Stimulated activated naive B cell treated with anti-CD40 and anti-IgM and Interleukin-4, amounts not matched to agents 10 μg/mL and 1 μg/mL and 100 μg/mL, for 72 hours (primary cell): ENCODE measurements at regions not wholly inside any gene's neighbourhood (a gene's known extent, or its start where the extent isn't known, plus 50 kb on each side); places are given as distances from the start of the nearest gene placed in this dataset.

Experiments used
- ATAC-seq, 2 donors: fragments of 150-1000 bp; cut with Tn5 transposase; replicated peaks; 2 replicates each; pipeline ENCODE4 v1.10.0; 2021; ENCODE audit warnings: moderate library complexity in 1 of 2
- DNase-seq: peaks from one replicate; pipeline ENCODE4 v3.0.0; 2021
- H3K27ac Mint-ChIP-seq: one replicate; pipeline ENCODE4 v1.8.0; 2022; ENCODE audit warnings: mild to moderate bottlenecking, mixed read lengths
- H3K27me3 Mint-ChIP-seq, 2 donors: one replicate each; pipeline ENCODE4 v1.8.0; 2022; ENCODE audit warnings: mixed read lengths in 2 of 2
- H3K36me3 Mint-ChIP-seq, 2 donors: one replicate each; pipeline ENCODE4 v1.8.0; 2022; ENCODE audit warnings: mixed read lengths in 2 of 2, mild to moderate bottlenecking in 1 of 2
- H3K4me1 Mint-ChIP-seq, 2 donors: one replicate each; pipeline ENCODE4 v1.8.0; 2022; ENCODE audit warnings: mixed read lengths in 2 of 2, mild to moderate bottlenecking in 1 of 2
- H3K4me3 Mint-ChIP-seq, 2 donors: one replicate each; pipeline ENCODE4 v1.8.0; 2022; ENCODE audit warnings: mild to moderate bottlenecking in 2 of 2, mixed read lengths in 2 of 2, moderate library complexity in 1 of 2
- H3K9me3 Mint-ChIP-seq, 2 donors: one replicate each; pipeline ENCODE4 v1.8.0; 2022; ENCODE audit warnings: mixed read lengths in 2 of 2, mild to moderate bottlenecking in 1 of 2

DNA sequence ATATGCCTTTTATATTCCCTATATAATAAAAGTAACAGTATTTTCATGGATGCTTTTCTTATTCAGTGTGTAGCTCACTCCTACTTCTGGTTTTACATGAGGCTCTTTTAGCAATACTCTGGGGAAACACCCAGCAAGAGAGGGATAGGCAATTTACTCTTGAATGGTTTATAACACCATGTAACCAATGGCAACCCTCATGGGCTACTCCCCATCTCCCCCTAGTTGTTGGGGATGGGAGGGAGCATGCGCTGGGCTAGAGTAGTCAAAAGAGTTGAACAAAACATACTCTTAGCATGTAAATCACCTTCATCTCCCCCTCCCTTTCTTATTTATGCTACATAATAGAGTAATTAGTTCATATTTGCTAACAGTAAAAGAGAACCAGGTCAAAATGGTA lies 140.1 kb upstream of the LRFN2 start:
- no peaks in the 10 kb centered on the region for H3K27me3 Mint-ChIP-seq
- H3K4me1 Mint-ChIP-seq: peaks cover under 1 to 2% of the 10 kb centered on the region in 2 donors
- no peaks in the 10 kb centered on the region for H3K9me3 Mint-ChIP-seq
- no peak overlapping the region for H3K4me3 Mint-ChIP-seq
- no peaks in the 10 kb centered on the region for H3K36me3 Mint-ChIP-seq
- no peak overlapping the region for H3K27ac Mint-ChIP-seq
- ATAC-seq (peak; percentile 50 to 58), DNase-seq (no peak)

DNA sequence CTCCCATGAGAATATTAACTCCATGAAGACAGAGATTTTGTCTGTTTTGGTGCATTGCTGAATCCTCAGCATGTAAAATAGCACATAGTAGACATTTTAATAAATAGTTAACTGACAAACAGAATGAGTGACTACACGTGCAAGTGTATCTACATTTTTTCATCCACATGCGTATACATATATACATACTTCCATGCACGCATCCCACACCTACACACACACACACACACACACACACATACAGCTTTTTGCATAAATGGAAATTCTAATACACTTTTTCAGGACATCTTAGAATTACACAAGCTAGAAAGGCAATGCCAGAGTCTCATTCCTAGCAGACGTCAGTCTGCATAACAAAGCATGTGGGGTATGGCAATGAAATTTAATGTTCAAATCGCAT lies 139.7 kb upstream of the LRFN2 start:
- H3K4me1 Mint-ChIP-seq: peaks cover 3 to 6% of the 10 kb centered on the region in 2 donors
- ATAC-seq (no peak), DNase-seq (no peak)
- H3K27ac Mint-ChIP-seq: no peak overlapping the region
- H3K9me3 Mint-ChIP-seq: no peaks in the 10 kb centered on the region
- no peak overlapping the region for H3K4me3 Mint-ChIP-seq
- H3K27me3 Mint-ChIP-seq: no peaks in the 10 kb centered on the region
- no peaks in the 10 kb centered on the region for H3K36me3 Mint-ChIP-seq

DNA sequence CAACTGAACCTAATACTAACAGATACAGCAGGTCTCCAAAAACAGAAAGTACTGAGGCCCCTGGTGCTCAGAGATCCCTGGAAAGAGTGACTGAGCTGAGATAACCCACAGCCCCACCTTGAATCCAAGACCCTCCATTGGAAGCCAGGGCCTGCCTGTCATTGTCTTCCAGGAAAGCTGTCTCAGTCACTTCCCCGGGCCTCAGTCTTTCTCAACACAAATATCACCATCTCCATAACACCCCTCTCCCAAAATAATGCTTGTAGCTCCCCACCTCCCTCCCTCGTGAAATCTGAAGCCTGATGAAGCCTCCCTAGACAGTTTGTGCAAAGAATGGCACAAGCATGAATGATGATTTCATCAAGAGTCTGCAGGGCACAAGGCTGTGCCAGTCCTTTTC lies 138.2 kb upstream of the LRFN2 start:
- no peak overlapping the region for H3K27ac Mint-ChIP-seq
- no peak for DNase-seq

DNA sequence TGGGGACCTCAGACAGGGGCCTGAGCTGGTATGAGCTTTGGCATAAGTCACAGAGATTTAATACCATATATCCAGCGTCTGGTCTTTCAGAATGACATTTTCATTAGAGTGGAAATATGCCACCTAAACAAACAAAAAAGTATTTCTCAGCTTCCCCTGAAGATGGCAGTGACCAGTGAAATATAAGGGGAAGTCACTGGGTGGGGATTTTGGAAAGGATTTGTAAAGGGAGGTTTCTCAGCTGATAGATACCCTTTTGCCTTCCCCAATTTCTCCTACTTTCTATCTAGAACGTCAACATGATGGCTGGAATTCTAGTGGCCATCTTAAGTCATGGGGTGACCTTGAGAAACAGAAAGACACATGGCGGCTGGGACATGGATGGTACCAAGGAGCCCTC lies 137.7 kb upstream of the LRFN2 start:
- H3K27ac Mint-ChIP-seq: no peak overlapping the region
- no peaks in the 10 kb centered on the region for H3K36me3 Mint-ChIP-seq
- H3K4me1 Mint-ChIP-seq: peaks cover 16 to 26% of the 10 kb centered on the region in 2 donors
- H3K9me3 Mint-ChIP-seq: no peaks in the 10 kb centered on the region
- no peaks in the 10 kb centered on the region for H3K27me3 Mint-ChIP-seq
- ATAC-seq: no peak
- H3K4me3 Mint-ChIP-seq: no peak overlapping the region
- no peak for DNase-seq

More for the DNA sequence above, 138.2 kb upstream of the LRFN2 start:
- H3K36me3 Mint-ChIP-seq: no peaks in the 10 kb centered on the region
- H3K27me3 Mint-ChIP-seq: no peaks in the 10 kb centered on the region
- no peak overlapping the region for H3K4me3 Mint-ChIP-seq
- no peaks in the 10 kb centered on the region for H3K9me3 Mint-ChIP-seq
- H3K4me1 Mint-ChIP-seq: peaks cover 10 to 21% of the 10 kb centered on the region in 2 donors
- ATAC-seq: no peak

DNA sequence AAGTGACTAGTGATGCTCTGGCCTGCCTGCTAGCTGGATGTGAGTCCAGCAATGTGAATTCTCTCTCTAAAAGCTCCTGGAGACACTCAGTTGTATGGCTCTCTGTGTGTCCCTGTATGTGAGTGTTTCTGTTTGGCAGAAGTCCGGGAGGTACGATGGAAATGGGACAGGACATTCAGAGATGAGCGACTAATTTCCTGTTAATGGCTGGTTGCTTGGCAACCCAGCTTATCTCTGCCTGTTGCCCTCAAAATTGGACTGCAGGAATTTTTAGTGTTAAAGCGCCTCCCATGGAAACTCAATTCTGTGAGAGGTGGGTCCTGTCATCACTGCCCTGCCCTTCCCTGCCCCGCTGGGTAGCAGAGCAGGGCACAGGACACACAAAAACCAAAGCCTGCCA lies 136.8 kb upstream of the LRFN2 start:
- no peak for DNase-seq
- no peak overlapping the region for H3K27ac Mint-ChIP-seq
- no peaks in the 10 kb centered on the region for H3K9me3 Mint-ChIP-seq
- no peaks in the 10 kb centered on the region for H3K27me3 Mint-ChIP-seq
- ATAC-seq: no peak
- H3K36me3 Mint-ChIP-seq: no peaks in the 10 kb centered on the region
- peaks cover 24 to 35% of the 10 kb centered on the region in 2 donors for H3K4me1 Mint-ChIP-seq
- no peak overlapping the region for H3K4me3 Mint-ChIP-seq

DNA sequence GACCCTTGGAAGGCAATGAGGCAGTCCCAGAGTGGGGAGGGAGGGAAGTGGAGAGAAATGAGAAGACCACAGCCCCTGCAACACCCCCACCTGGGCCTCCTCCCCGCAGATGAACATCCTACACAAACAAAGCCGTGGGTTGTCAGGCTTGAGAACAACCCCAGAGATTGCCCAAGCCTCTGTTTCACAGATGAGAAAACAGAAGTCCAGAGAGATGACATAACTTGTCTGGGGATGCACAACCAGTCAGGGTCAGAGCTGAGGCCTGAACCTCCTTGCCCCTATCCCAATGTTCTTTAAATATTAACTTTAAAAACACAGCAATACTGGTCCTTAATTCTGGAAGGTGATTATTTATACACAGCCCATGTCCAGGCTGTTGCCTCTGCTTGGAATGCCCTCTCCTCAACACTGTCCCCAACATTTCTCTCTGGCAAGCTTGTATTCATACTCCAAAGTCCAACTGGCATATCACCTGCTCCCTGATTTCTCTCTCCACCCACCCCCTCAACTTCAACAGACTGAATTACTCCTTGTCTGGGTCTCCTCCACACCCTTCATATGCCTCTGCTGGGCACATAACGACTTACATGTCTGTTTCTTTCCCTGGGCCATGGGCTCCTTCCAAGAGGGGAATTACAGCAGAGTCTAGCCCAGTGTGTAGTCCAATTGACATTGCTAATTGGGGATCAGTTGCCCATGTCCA lies 135.5 kb upstream of the LRFN2 start:
- Mint-ChIP-seq H3K4me1 (peaks cover 26 to 37% of the 10 kb centered on the region in 2 donors), H3K4me3 (no peak overlapping the region), H3K27me3 (no peaks in the 10 kb centered on the region), H3K36me3 (no peaks in the 10 kb centered on the region), H3K27ac (no peak overlapping the region), H3K9me3 (no peaks in the 10 kb centered on the region)
- DNase-seq: no peak
- no peak for ATAC-seq

DNA sequence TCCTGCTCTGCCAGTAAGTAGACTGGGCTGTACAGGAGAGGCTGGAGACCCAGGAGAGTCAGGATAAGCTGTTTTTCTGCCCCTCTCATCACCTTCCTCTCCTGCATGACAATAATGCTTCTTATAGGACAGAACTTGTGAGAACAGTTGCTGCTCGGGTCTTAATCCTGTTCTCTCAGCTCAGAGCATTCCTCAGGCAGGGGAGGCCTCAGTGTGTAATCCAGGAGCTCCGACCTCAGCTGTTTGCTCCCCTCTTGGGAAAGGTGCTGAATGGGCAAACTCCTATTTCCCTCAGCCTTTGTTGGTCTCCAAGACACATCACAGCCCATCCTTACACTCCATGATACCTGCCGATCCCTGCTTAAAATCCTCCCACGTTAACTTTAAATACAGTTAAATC lies 134.9 kb upstream of the LRFN2 start:
- Mint-ChIP-seq H3K4me1 (peaks cover 26 to 37% of the 10 kb centered on the region in 2 donors), H3K4me3 (no peak overlapping the region), H3K27me3 (no peaks in the 10 kb centered on the region), H3K27ac (no peak overlapping the region), H3K36me3 (no peaks in the 10 kb centered on the region), H3K9me3 (no peaks in the 10 kb centered on the region)
- no peak for ATAC-seq
- no peak for DNase-seq

DNA sequence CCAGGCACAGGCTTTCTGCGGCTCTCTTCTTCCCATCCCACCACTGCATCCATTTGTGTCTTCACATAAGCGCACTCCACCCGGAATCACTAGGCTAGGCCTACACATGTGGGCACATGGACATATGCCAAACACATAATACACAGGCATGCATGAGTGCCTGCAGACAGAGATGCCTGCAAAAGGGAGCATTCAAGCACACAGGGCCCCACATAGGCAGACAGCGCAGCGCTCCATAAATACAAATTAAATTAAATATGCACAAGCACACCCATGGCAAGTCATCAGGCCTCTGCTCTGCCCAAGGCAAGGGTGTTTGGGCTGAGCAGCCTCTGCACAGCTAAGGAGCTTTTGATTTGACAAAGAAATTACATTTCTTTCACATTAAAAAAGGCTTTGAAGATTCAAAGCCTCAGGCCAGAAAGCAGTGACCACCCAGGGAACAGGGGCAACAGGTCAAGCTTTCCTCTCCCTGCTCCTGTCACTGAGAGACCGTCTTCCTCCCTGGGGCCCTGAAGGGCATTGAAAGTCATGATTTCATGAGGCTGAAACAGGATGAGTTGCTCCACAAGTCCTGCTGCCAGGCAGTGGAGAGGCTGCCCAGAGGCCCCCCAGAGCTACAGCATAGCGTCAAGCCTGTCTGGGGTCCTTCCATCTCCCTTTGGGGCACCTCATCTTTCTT lies 134.2 kb upstream of the LRFN2 start:
- Mint-ChIP-seq H3K27ac (no peak overlapping the region), H3K36me3 (no peaks in the 10 kb centered on the region), H3K27me3 (no peaks in the 10 kb centered on the region), H3K9me3 (no peaks in the 10 kb centered on the region), H3K4me3 (no peak overlapping the region), H3K4me1 (peaks cover 26 to 37% of the 10 kb centered on the region in 2 donors)
- DNase-seq (no peak), ATAC-seq (no peak)

DNA sequence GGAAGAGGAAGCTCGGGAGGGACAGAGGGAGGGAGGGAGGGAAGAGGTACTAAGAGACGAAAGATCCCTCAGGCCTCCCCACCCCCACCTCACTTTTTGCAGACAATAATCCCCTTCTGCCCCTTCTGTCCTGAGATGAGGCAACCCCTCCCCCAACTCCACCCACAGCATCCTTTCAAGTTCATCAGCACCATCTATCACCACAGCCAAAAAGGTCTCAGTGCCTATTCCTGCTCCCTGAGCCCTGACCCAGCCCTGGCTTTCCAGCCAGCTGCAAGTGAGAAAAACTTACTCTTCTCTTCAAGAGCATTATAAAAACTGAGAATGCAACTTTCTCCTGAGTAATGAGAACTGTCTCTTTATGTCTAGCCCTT lies 133.2 kb upstream of the LRFN2 start:
- Mint-ChIP-seq H3K4me1 (peaks cover 31 to 44% of the 10 kb centered on the region in 2 donors), H3K36me3 (no peaks in the 10 kb centered on the region), H3K4me3 (peak overlapping the region; percentile 8 to 57), H3K27ac (no peak overlapping the region), H3K9me3 (no peaks in the 10 kb centered on the region), H3K27me3 (peaks cover 0 to 5% of the 10 kb centered on the region in 2 donors)
- ATAC-seq (peak; percentile 28 to 41), DNase-seq (no peak)

DNA sequence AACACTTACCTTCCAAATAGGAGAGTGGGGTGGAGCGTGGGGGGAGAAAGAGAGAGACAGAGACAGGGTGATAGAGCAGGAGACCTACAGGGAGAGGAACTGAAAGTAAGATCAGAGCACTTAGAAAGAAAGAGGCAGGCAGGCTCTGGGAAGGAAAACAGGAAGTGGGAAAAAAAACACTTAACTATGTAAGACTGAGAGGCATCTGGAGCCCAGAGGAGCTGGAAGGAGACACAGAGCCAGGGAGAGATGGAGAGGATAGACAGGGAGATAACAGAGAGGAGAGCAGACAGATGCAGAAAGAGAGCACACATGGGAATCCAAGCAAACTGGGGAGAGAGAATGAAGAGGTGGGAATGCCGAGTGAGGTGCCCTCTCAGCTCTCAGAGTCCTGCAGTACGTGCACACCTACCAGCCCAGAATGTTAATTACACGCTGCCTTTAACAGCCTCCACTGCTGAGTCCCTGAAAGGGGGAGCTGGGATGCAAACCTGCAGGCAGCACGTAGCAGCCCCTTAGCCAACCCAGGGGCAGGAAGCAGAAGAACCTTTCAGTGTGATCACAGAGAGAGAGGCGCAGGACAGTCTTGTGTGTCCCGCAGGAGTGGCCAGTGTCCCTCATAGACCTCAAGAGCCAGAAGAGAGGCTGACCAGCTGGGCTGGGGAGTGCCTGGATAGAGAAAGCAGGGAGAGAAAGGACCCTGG lies 132.7 kb upstream of the LRFN2 start:
- H3K27me3 Mint-ChIP-seq: peaks cover 0 to 10% of the 10 kb centered on the region in 2 donors
- DNase-seq (peak; percentile 31), ATAC-seq (peak; percentile 89 to 91)
- H3K4me1 Mint-ChIP-seq: peaks cover 31 to 50% of the 10 kb centered on the region in 2 donors
- no peak overlapping the region for H3K27ac Mint-ChIP-seq
- H3K9me3 Mint-ChIP-seq: no peaks in the 10 kb centered on the region
- peak overlapping the region; percentile 54 to 57 for H3K4me3 Mint-ChIP-seq
- no peaks in the 10 kb centered on the region for H3K36me3 Mint-ChIP-seq

DNA sequence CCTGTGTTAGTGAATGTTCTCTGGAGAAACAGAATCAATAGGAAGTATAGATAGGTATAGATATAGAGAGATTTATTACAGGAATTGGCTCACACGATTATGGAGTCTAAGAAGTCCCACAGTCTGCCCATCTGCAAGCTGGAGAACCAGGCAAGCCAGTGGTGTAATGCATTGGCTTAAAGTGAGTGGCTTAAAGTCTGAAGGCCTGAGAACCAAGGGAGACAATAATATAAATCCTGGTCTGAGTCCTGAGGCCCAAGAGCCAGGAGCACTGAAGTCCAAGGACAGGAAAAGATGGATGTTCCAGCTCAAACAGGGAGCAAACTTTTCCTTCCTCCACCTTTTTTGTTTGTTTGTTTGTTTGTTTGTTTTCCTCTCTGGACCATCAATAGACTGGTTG lies 131.2 kb upstream of the LRFN2 start:
- no peaks in the 10 kb centered on the region for H3K36me3 Mint-ChIP-seq
- no peak for ATAC-seq
- H3K9me3 Mint-ChIP-seq: no peaks in the 10 kb centered on the region
- H3K27me3 Mint-ChIP-seq: peaks cover 5 to 16% of the 10 kb centered on the region in 2 donors
- no peak overlapping the region for H3K27ac Mint-ChIP-seq
- no peak for DNase-seq
- H3K4me1 Mint-ChIP-seq: peaks cover 36 to 58% of the 10 kb centered on the region in 2 donors
- H3K4me3 Mint-ChIP-seq: no peak overlapping the region

DNA sequence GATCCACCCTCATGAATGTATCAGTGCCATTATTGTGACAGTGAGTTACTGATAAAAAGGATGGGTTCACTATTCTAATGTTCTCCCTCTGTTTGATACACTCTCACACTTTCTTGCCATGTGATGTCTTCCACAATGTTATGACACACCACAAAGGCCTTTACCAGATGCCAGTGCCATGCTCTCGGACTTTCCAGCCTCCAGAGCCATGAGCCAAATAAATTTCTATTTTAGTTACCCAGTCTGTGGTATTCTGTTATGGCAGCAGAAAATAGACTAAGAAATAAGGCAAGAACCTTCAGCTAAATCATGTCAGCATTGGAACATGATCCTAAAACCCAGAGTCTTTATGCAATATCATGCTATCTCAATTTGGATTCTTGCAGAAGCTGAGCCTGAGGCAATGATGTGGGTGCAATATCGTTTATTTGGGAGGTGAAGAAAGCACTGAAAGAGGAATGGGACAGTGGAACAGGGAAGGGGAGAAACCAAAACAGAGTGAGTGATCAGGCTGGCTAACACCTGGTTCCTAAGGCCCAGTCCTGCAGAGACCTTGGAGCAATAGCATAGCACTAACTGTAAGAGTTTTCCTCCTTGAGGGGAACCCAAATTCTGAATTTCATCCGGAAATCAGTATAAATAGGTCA lies 130.4 kb upstream of the LRFN2 start:
- Mint-ChIP-seq H3K27me3 (peaks cover 6 to 18% of the 10 kb centered on the region in 2 donors), H3K9me3 (no peaks in the 10 kb centered on the region), H3K4me3 (no peak overlapping the region), H3K27ac (no peak overlapping the region), H3K4me1 (peaks cover 36 to 63% of the 10 kb centered on the region in 2 donors), H3K36me3 (no peaks in the 10 kb centered on the region)
- DNase-seq (no peak), ATAC-seq (no peak)

DNA sequence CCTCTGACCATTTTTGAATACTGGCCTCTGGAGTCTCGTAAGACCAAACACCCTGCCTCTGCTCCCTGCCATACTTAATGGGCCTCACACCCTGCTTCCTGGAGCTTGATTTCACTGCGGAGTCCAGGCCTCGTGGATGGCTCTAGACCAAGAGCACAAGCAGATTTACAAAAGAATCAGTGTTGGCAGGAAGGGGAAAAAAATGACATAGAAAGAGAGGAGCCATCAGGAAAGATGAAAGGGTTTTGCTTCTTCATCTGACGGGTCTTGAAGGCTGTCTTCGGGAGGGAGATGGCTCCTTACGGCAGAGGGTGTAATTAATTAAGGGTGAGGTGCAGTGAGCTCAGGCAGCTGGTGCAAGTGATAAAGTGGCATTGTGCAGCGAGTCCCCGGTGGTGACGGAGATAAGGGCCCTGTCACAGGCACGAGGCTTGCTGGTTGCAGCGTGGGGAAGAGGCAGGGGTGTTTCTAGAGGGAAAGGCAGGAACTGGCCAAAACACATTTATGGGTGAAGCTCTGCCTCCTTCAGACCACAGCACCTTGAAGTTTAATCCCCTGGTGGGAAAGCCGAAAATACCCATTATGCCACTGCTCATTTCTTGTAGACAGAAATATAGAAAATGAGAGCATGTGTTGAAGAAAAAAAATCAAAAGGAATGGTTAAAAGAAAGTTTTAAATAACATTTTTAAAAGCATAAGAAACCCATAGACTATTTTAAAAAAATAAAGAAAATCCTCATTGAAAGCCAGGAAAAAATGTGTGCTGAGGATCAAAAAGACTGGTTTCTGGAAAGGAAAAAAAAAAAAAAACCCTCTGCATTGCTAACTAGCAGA lies 128.6 kb upstream of the LRFN2 start:
- no peaks in the 10 kb centered on the region for H3K36me3 Mint-ChIP-seq
- no peak overlapping the region for H3K27ac Mint-ChIP-seq
- ATAC-seq (no peak), DNase-seq (no peak)
- no peak overlapping the region for H3K4me3 Mint-ChIP-seq
- peaks cover 34 to 52% of the 10 kb centered on the region in 2 donors for H3K4me1 Mint-ChIP-seq
- peaks cover 6 to 18% of the 10 kb centered on the region in 2 donors for H3K27me3 Mint-ChIP-seq
- no peaks in the 10 kb centered on the region for H3K9me3 Mint-ChIP-seq
